ENCODE measurements at regions not wholly inside any gene's neighbourhood (a gene's known extent, or its start where the extent isn't known, plus 50 kb on each side); places are given as distances from the start of the nearest gene placed in this dataset.

DNA sequence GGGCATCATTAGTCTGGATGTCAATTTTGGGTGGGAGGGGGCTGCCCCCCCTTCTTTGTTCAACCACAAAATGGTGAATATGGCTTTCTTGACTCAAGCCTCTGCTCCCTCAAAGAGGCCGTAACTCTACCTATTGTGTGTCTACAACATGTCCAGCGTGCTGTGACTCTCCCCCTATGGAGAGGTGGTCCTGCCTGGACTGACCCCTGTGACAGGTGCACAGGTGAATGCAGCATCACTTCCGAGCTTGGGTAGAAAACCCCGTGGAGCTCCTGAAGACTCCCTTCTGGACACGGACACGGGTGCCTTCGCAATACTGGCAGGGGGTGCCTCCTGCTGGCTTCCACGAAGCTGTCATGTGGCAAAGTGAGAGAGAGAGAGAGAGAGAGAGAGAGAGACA is 397.8 kb downstream of the GALR1 start:
- TF ChIP-seq SMC3 (IDR thresholded peaks at IDR 0.05; ENCODE audit: low read length) (no peak), ZNF672 (CRISPR knock-in tag; IDR thresholded peaks at IDR 0.05) (no peak), TRIM24 (CRISPR knock-in tag; IDR thresholded peaks at IDR 0.05) (no peak), ISX (CRISPR knock-in tag; conservative IDR thresholded peaks at IDR 0.05) (no peak), ZBTB33 (CRISPR knock-in tag; IDR thresholded peaks at IDR 0.05) (no peak), MAFK (conservative IDR thresholded peaks at IDR 0.05 in 1 of 2, IDR thresholded peaks at IDR 0.05 in 1 of 2; ENCODE audit: low read length in 2 of 2) (no peak), MED1 (CRISPR knock-in tag; IDR thresholded peaks at IDR 0.05) (no peak), ZNF510 (CRISPR knock-in tag; IDR thresholded peaks at IDR 0.05; ENCODE audit: low read depth) (no peak), CTCF (CRISPR knock-in tag; IDR thresholded peaks at IDR 0.05) (no peak), ZBTB39 (CRISPR knock-in tag; IDR thresholded peaks at IDR 0.05) (no peak), HBP1 (CRISPR knock-in tag; IDR thresholded peaks at IDR 0.05; ENCODE audit: low read depth) (no peak), SRSF1 (optimal IDR thresholded peaks at IDR 0.05; ENCODE audit: low read depth, low read length) (no peak)
- TF ChIP-seq, protein P1, sequence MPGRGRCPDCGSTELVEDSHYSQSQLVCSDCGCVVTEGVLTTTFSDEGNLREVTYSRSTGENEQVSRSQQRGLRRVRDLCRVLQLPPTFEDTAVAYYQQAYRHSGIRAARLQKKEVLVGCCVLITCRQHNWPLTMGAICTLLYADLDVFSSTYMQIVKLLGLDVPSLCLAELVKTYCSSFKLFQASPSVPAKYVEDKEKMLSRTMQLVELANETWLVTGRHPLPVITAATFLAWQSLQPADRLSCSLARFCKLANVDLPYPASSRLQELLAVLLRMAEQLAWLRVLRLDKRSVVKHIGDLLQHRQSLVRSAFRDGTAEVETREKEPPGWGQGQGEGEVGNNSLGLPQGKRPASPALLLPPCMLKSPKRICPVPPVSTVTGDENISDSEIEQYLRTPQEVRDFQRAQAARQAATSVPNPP (CRISPR knock-in tag; IDR thresholded peaks at IDR 0.05), result no peak
- TF ChIP-seq, protein P2, sequence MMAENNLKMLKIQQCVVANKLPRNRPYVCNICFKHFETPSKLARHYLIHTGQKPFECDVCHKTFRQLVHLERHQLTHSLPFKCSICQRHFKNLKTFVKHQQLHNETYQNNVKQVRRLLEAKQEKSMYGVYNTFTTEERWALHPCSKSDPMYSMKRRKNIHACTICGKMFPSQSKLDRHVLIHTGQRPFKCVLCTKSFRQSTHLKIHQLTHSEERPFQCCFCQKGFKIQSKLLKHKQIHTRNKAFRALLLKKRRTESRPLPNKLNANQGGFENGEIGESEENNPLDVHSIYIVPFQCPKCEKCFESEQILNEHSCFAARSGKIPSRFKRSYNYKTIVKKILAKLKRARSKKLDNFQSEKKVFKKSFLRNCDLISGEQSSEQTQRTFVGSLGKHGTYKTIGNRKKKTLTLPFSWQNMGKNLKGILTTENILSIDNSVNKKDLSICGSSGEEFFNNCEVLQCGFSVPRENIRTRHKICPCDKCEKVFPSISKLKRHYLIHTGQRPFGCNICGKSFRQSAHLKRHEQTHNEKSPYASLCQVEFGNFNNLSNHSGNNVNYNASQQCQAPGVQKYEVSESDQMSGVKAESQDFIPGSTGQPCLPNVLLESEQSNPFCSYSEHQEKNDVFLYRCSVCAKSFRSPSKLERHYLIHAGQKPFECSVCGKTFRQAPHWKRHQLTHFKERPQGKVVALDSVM (CRISPR knock-in tag; IDR thresholded peaks at IDR 0.05), result no peak

All from HepG2 (cell line).